ENCODE measurements at regions not wholly inside any gene's neighbourhood (a gene's known extent, or its start where the extent isn't known, plus 50 kb on each side); places are given as distances from the start of the nearest gene placed in this dataset.
A peak's percentile ranks its signal among the peaks of the same experiment; 100 is the strongest.

DNA sequence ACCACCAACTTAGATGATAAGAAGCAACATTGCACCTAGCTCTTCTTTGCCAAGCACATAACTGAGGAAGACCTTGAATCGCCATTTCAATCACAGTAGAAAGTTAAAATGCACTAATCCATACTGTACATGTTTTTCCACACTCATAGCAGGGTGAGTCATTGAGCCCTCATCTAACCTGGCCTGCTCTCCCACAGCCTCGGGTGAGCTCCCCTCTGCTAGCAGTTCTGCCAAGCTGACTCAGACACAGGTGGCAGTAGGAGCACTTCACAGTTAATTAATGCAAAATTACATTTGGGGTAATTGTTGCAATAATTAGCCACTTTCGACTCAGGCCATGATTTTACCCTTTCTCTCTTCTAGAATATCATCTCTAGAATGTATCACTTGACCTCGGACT is 1632.8 kb upstream of the CELF4 start:
- no peak overlapping the region for H3K4me3 ChIP-seq (ENCODE audit: control insufficient read depth, low read depth, low read length)
- peak; percentile 25 for DNase-seq (ENCODE audit: low read depth)
- no peak for TF ChIP-seq CTCF (conservative IDR thresholded peaks at IDR 0.05; ENCODE audit: control insufficient read depth, insufficient read depth, low read depth, low read length)

DNA sequence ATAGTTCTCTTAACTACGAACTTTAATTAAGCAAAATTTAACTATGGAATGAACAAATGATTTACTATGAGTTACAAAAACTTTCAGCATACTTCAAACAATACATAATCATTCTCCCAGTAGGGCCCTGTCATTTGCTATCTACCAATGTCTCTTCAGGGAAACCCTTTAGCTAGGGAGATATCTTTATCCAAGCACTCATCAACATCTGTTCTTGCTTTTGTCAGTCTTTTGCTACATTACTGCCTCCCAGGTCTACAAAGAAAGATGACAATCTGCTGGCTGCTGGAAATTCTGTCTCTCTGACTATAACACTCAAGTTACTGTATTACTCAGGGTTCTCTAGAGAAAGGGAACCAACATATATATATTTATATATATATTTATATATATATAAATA is 1626.3 kb upstream of the CELF4 start:
- H3K4me3 ChIP-seq (ENCODE audit: control insufficient read depth, low read depth, low read length) = no peak overlapping the region
- no peak for TF ChIP-seq CTCF (conservative IDR thresholded peaks at IDR 0.05; ENCODE audit: control insufficient read depth, insufficient read depth, low read depth, low read length)
- no peak for DNase-seq (ENCODE audit: low read depth)

- no peak overlapping the region for H3K4me3 ChIP-seq (ENCODE audit: control insufficient read depth, low read depth, low read length)
- no peak for DNase-seq (ENCODE audit: low read depth)
Measured at GRCh38 chr18:39191058-39191457, 1625.5 kb upstream of the CELF4 start.

DNA sequence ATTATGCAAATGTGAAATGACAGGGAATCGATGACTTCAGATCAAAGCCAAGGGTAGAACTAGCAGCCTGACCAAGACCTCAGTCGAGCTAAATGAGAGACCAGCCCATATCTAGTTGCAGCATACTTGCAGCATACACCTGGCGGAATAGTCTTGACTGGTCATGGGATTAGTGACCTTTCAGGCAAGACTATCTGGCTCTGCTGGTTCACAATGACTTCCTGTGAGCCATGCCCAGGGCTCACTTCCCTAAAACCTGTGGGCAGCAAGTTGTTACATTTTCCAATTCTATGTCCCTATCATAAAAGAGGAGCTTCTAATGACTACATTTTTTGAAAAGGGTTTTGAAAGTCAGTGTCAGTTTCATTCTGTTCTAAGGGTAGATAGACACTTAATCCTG is 1624.9 kb upstream of the CELF4 start:
- TF ChIP-seq CTCF (conservative IDR thresholded peaks at IDR 0.05; ENCODE audit: control insufficient read depth, insufficient read depth, low read depth, low read length) = no peak
- H3K4me3 ChIP-seq (ENCODE audit: control insufficient read depth, low read depth, low read length) = no peak overlapping the region
- no peak for DNase-seq (ENCODE audit: low read depth)

More at GRCh38 chr18:39191058-39191457, 1625.5 kb upstream of the CELF4 start:
- TF ChIP-seq CTCF (conservative IDR thresholded peaks at IDR 0.05; ENCODE audit: control insufficient read depth, insufficient read depth, low read depth, low read length) = no peak

- no peak for TF ChIP-seq CTCF (conservative IDR thresholded peaks at IDR 0.05; ENCODE audit: control insufficient read depth, insufficient read depth, low read depth, low read length)
- no peak overlapping the region for H3K4me3 ChIP-seq (ENCODE audit: control insufficient read depth, low read depth, low read length)
- no peak for DNase-seq (ENCODE audit: low read depth)
Measured at GRCh38 chr18:39188278-39188677, 1622.7 kb upstream of the CELF4 start.

- no peak for DNase-seq (ENCODE audit: low read depth)
- no peak overlapping the region for H3K4me3 ChIP-seq (ENCODE audit: control insufficient read depth, low read depth, low read length)
- no peak for TF ChIP-seq CTCF (conservative IDR thresholded peaks at IDR 0.05; ENCODE audit: control insufficient read depth, insufficient read depth, low read depth, low read length)
Measured at GRCh38 chr18:39186008-39186407, 1620.4 kb upstream of the CELF4 start.

GRCh38 chr18:39184176-39184575 is 1618.6 kb upstream of the CELF4 start:
- H3K4me3 ChIP-seq (ENCODE audit: control insufficient read depth, low read depth, low read length) = no peak overlapping the region
- DNase-seq (ENCODE audit: low read depth) = no peak
- no peak for TF ChIP-seq CTCF (conservative IDR thresholded peaks at IDR 0.05; ENCODE audit: control insufficient read depth, insufficient read depth, low read depth, low read length)

Measured in fibroblast of mammary gland (primary cell).